GM12891 (cell line): ENCODE measurements at regions not wholly inside any gene's neighbourhood (a gene's known extent, or its start where the extent isn't known, plus 50 kb on each side); places are given as distances from the start of the nearest gene placed in this dataset.

Experiments
- POLR2A ChIP-seq: IDR thresholded peaks from 2 replicates; pipeline ENCODE4 v1.6.1; 2011; ENCODE audit warnings: low read depth, low read length, control low read depth
- POLR2AphosphoS5 ChIP-seq: IDR thresholded peaks from 2 replicates; pipeline ENCODE4 v1.6.1; 2011; ENCODE audit warnings: low read depth, low read length, control low read depth

DNA sequence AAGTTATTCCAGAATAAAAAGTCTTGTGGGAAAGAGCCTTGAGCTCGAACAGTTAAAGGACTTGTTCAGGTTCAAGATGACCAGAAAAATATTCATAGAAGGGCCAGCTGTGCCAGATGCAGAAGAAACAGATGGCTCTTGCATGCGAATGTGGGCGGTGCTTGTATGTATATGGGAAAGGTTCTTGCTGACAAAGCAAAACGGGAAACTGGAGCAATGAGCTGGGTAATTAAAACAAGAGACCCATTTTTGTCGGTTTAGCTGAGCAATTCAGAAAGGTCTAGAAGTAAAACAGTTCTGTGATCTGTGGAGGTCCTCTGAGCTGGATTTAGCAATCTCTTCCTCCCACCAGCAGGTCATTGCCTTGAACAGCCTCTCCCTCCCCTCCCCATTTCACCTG is 107.2 kb upstream of the MARK1 start:
- TF ChIP-seq POLR2A (no peak), POLR2AphosphoS5 (no peak)
